IPS-18a (cell line): ENCODE measurements at regions not wholly inside any gene's neighbourhood (a gene's known extent, or its start where the extent isn't known, plus 50 kb on each side); places are given as distances from the start of the nearest gene placed in this dataset.
"Not testable (repeated sequence)": the region's sequence is repeated elsewhere in the genome, so short reads cannot be mapped to it uniquely, and the experiment has no call there.

Experiments
- H3K27ac ChIP-seq: one replicate; pipeline ENCODE4 v1.5.1; 2013; ENCODE audit warnings: low read length
- H3K27me3 ChIP-seq: one replicate; pipeline ENCODE4 v1.6.1; 2013; ENCODE audit warnings: mild to moderate bottlenecking, low read length; ENCODE audit not compliant: control insufficient read depth, insufficient read depth
- H3K36me3 ChIP-seq: one replicate; pipeline ENCODE4 v1.6.1; 2013; ENCODE audit warnings: low read depth, low read length; ENCODE audit not compliant: control insufficient read depth
- H3K4me1 ChIP-seq: one replicate; pipeline ENCODE4 v1.6.1; 2013; ENCODE audit warnings: low read depth, low read length; ENCODE audit not compliant: control insufficient read depth
- H3K4me3 ChIP-seq: one replicate; pipeline ENCODE4 v1.5.1; 2013; ENCODE audit warnings: low read length
- H3K9ac ChIP-seq: one replicate; pipeline ENCODE4 v1.6.1; 2013; ENCODE audit warnings: mild to moderate bottlenecking, low read length, moderate library complexity
- H3K9me3 ChIP-seq: one replicate; pipeline ENCODE4 v1.6.1; 2013; ENCODE audit warnings: low read depth, low read length; ENCODE audit not compliant: control insufficient read depth

DNA sequence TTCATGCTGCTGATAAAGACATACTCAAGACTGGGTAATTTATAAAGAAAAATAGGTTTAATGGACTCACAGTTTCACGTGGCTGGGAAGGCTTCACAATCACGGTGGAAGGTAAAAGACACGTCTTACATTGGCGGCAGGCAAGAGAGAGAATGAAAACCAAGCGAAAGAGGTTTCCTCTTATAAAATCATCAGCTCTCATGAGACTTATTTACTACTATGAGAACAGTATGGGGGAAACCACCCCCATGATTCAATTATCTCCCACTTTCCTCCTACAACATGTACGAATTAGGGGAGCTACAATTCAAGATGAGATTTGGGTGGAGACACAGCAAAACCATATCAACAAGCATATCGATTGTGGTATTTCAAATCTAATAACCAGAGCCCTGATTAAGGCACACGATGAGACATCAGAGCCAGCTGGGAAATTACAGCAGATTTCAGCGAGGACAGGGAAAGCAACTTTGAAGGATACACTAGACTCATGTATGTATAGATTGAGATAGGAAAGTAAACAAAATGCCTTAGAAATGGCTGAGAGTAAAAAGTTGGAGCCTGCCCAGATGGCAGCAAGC lies 129.8 kb upstream of the GJE1 start:
- Histone ChIP-seq H3K36me3 (no peaks in the 10 kb centered on the region), H3K4me3 (no peak overlapping the region), H3K27ac (no peak overlapping the region), H3K27me3 (no peaks in the 10 kb centered on the region), H3K9ac (no peak overlapping the region), H3K9me3 (peaks cover 6% of the 10 kb centered on the region), H3K4me1 (no peaks in the 10 kb centered on the region)

DNA sequence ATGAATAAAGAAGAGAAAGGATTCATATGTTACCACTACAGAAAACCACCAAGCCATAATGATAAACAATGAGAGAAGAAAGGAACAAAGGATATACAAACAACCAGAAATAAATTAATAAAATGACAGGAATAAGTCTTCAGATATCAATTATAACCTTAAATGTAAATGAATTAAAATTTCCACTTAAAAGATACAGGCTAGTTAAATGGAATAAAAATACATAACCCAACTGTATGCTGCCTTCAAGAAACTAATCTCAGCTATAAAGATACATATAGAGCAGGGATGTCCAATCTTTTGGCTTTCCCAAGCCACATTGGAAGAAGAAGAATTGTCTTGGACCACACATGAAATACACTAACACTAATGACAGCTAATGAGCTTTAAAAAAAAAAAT lies 135.9 kb upstream of the GJE1 start:
- Histone ChIP-seq H3K4me1 (no peaks in the 10 kb centered on the region), H3K27ac (no peak overlapping the region), H3K36me3 (no peaks in the 10 kb centered on the region), H3K9me3 (peaks cover 6% of the 10 kb centered on the region), H3K4me3 (no peak overlapping the region), H3K27me3 (no peaks in the 10 kb centered on the region), H3K9ac (no peak overlapping the region)

DNA sequence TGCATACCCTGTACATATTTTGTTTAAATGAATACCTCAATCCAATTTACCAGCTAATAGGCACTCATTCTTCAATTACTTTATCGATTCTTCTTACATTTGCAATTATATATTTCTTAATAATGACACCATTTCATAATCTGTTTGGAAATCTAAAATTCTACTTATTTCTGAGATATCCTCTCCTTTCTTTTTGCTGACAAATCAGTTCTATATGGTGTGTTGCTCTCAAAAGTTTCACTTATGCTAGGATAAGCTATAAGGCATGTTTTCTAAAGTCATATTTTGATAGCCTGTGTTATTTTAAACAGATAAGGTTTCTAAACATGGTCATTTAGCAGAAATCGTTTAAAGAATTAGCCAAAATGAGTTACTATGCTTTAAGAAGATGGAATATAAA lies 140.6 kb upstream of the GJE1 start:
- peaks cover 13% of the 10 kb centered on the region for H3K4me1 ChIP-seq
- no peaks in the 10 kb centered on the region for H3K9me3 ChIP-seq
- no peak overlapping the region for H3K4me3 ChIP-seq
- H3K9ac ChIP-seq, result no peak overlapping the region
- no peaks in the 10 kb centered on the region for H3K27me3 ChIP-seq
- no peaks in the 10 kb centered on the region for H3K36me3 ChIP-seq
- no peak overlapping the region for H3K27ac ChIP-seq

DNA sequence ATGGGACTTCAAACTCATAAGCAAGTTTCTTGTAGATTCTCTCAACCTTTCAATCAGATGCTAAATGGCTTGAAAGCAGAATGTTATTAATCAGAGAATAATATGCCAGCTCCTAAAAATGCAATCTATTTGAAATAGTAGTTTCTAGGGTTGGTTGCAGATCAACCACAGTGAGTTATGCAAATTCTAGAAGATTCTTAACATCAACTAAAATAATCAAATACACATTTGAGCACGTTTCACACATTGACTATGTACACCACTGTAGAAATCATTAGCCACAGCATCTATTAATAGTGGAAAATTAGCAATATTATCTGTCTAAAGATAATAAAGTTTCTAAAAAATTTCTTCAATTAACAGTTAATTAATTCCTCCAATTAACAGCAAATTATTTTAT lies 141.9 kb upstream of the GJE1 start:
- H3K36me3 ChIP-seq, result no peaks in the 10 kb centered on the region
- peaks cover 13% of the 10 kb centered on the region for H3K4me1 ChIP-seq
- no peaks in the 10 kb centered on the region for H3K9me3 ChIP-seq
- no peak overlapping the region for H3K9ac ChIP-seq
- H3K4me3 ChIP-seq, result no peak overlapping the region
- no peak overlapping the region for H3K27ac ChIP-seq
- H3K27me3 ChIP-seq, result no peaks in the 10 kb centered on the region

DNA sequence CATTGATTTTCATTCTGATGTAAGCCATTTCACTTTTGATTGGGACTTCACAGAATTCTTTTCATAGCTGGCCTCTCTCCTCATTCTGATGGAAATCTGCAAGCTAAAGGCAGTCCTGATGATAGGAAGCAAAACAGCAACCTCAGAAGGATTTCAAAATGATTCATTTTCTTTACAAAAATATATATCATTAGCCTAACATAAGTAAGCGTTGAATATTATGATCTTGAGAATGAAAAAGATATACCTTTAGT lies 143.1 kb upstream of the GJE1 start:
- no peak overlapping the region for H3K27ac ChIP-seq
- peaks cover 15% of the 10 kb centered on the region for H3K4me1 ChIP-seq
- no peaks in the 10 kb centered on the region for H3K9me3 ChIP-seq
- no peak overlapping the region for H3K4me3 ChIP-seq
- H3K27me3 ChIP-seq, result no peaks in the 10 kb centered on the region
- no peak overlapping the region for H3K9ac ChIP-seq
- H3K36me3 ChIP-seq, result no peaks in the 10 kb centered on the region

DNA sequence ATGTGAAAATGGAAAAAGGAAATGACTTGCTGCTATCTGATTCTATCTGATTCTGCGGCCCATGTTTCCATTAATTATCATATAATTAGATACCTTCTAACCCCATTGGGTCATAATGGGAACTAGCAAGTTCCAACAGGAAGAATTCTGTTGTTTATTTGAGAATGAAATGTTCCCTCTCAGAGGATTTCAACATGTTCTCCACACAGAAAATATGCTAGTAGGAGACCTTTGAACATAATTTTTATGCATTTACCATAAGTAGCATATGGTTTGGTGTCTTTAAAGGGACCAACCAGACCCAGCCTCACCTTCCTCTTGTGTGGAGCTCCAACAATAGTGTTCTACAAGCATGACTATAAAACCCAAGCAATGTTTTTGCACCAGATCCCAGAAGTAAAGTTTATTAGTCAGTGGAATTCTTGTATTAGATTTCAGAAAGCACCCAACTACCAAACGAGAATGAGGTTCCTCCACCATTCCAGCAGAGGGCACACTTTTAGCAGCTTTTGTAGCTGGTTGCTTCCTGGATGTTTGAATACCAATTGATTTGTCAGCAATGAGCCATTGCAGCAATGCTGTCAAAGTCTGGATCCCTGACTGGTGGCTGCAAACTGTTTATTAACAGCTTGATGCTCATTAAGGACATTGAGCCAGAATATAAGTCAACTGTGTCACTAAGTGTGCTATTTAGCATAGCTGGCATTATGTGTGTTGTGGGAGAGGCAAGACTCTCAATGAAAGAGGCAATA lies 143.6 kb upstream of the GJE1 start:
- Histone ChIP-seq H3K9ac (no peak overlapping the region), H3K27me3 (no peaks in the 10 kb centered on the region), H3K4me1 (peaks cover 17% of the 10 kb centered on the region), H3K36me3 (no peaks in the 10 kb centered on the region), H3K4me3 (no peak overlapping the region), H3K27ac (no peak overlapping the region), H3K9me3 (no peaks in the 10 kb centered on the region)

DNA sequence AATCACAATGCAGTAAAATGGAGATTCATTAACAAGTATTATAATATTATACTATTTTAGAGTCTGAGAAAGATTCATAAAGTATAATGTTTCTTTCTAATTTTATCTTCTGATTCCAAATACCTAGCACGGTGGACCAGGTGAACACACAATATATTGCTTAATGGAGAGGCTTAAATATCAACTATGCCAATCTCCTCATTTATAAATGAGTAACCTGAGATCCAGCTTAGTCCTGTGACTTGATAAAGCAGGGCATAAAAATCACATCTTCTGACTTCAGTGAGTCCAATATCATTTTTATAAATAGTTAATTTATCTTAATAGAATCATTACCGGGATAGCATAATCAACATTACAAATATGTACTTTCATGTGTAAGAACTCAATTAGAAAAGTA lies 144.4 kb upstream of the GJE1 start:
- H3K9me3 ChIP-seq, result no peaks in the 10 kb centered on the region
- no peaks in the 10 kb centered on the region for H3K27me3 ChIP-seq
- no peak overlapping the region for H3K27ac ChIP-seq
- H3K9ac ChIP-seq, result no peak overlapping the region
- peaks cover 17% of the 10 kb centered on the region for H3K4me1 ChIP-seq
- no peak overlapping the region for H3K4me3 ChIP-seq
- H3K36me3 ChIP-seq, result no peaks in the 10 kb centered on the region

DNA sequence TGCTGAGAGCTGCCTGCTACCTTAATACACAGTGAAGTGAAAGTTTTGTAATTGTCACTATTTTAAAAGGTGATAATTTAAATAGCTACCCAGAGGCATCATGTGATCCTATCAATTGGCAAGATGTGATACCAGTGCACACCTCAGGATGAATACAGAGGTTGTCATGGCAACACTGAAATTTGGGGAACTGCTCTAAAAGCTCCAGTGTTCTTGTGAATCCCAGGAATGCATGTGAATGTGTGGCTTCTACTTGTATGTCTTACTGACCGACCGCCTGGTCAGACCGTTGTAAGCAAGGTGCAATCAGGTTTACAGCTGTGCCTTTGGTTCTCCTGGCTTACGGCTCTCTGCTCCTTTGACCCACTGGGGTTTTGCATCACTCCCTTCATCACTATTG lies 146.3 kb upstream of the GJE1 start:
- H3K9me3 ChIP-seq, result no peaks in the 10 kb centered on the region
- no peak overlapping the region for H3K27ac ChIP-seq
- H3K4me1 ChIP-seq, result peaks cover 17% of the 10 kb centered on the region
- no peak overlapping the region for H3K9ac ChIP-seq
- H3K27me3 ChIP-seq, result no peaks in the 10 kb centered on the region
- H3K36me3 ChIP-seq, result no peaks in the 10 kb centered on the region
- no peak overlapping the region for H3K4me3 ChIP-seq

DNA sequence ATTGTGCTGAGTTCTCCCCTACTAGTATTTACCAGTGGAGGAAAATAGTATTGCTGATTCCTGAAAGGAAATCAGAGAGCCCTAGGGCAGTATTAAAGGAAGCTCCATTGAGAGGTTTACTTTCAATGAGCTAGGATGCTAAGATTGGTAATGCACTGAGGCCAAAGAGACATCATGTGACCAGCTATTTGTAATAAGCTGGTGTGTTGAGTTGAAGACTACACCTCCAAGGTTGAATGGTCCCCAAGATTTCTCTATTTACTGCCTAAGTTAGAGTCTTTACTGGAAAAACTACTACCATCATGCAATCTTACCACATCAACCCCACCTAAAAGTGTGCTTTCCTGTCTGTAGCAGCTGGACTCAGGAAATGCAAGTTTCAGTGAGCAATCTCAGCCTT lies 151.5 kb upstream of the GJE1 start:
- no peaks in the 10 kb centered on the region for H3K36me3 ChIP-seq
- no peak overlapping the region for H3K27ac ChIP-seq
- no peaks in the 10 kb centered on the region for H3K27me3 ChIP-seq
- H3K9ac ChIP-seq, result no peak overlapping the region
- H3K4me1 ChIP-seq, result peaks cover 4% of the 10 kb centered on the region
- H3K4me3 ChIP-seq, result no peak overlapping the region
- no peaks in the 10 kb centered on the region for H3K9me3 ChIP-seq

DNA sequence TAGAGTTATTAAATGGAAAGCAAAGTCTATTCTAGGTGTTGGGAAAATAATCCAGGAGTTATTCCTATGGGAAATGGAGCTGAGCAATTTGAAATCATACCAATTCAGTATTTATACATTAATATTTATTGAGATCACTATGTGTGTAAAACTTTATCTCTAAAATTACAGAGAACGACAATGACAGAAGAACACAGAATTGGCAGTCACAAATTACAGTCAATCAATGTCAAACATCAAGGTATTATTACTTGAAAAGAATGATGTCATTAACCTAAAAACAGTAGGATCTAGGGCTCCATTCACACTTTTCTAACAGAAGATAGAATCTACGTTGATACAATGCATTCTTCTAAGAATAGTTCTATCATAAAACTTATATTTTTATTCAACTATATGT lies 154.9 kb upstream of the GJE1 start:
- H3K27me3 ChIP-seq, result no peaks in the 10 kb centered on the region
- H3K4me3 ChIP-seq, result no peak overlapping the region
- H3K36me3 ChIP-seq, result no peaks in the 10 kb centered on the region
- no peak overlapping the region for H3K27ac ChIP-seq
- no peaks in the 10 kb centered on the region for H3K4me1 ChIP-seq
- no peak overlapping the region for H3K9ac ChIP-seq
- H3K9me3 ChIP-seq, result no peaks in the 10 kb centered on the region

DNA sequence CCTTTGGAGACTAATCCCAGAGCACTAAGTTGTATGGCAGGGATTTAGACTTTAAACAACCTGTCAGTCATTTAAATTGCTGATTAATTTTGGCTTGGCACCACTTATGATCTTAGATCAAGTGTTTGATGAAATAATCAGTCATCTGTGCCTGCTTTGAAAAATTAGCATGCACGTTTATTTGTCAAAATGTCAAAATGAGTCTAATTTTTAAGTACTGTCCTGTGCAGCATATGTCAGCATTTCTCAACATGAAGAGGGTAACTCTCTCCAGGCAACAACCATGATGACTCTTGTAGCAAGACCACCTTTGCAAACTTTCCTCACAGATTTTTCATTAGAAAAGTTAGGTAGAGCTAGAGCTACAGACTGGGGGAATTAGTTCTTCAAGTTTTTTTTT lies 155.7 kb upstream of the GJE1 start:
- Histone ChIP-seq H3K36me3 (no peaks in the 10 kb centered on the region), H3K27ac (no peak overlapping the region), H3K9ac (no peak overlapping the region), H3K9me3 (no peaks in the 10 kb centered on the region), H3K4me1 (no peaks in the 10 kb centered on the region), H3K4me3 (no peak overlapping the region), H3K27me3 (no peaks in the 10 kb centered on the region)

DNA sequence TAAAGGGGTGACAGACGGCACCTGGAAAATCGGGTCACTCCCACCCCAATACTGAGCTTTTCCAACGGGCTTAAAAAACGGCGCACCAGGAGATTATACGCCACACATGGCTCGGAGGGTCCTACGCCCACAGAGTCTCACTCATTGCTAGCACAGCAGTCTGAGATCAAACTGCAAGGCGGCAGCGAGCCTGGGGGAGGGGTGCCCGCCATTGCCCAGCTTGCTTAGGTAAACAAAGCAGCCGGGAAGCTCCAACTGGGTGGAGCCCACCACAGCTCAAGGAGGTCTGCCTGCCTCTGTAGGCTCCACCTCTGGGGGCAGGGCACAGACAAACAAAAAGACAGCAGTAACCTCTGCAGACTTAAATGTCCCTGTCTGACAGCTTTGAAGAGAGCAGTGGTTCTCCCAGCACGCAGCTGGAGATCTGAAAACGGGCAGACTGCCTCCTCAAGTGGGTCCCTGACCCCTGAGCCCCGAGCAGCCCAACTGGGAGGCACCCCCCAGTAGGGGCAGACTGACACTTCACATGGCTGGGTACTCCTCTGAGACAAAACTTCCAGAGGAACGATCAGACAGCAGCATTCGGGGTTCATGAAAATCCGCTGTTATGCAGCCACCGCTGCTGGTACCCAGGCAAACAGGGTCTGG lies 162.8 kb upstream of the GJE1 start:
- H3K27ac ChIP-seq, H3K4me3 ChIP-seq, H3K27me3 ChIP-seq, H3K4me1 ChIP-seq, H3K36me3 ChIP-seq, H3K9ac ChIP-seq, H3K9me3 ChIP-seq: not testable (repeated sequence)
